Smooth muscle cell (in vitro differentiated cells): ENCODE measurements at regions not wholly inside any gene's neighbourhood (a gene's known extent, or its start where the extent isn't known, plus 50 kb on each side); places are given as distances from the start of the nearest gene placed in this dataset.

Experiments used
- DNase-seq: peaks from one replicate; lab custom pipeline; 2025; ENCODE audit not compliant: unreplicated experiment; lab: John Stamatoyannopoulos, UW
- H2AFZ ChIP-seq: fragments of 200-600 bp; sonication (generic); 2 replicates; pipeline ENCODE4 v1.6.0; 2016; ENCODE audit warnings: antibody characterized with exemption, low read depth, mild to moderate bottlenecking
- H3F3A ChIP-seq: fragments of 200-600 bp; sonication (generic); 2 replicates; pipeline ENCODE4 v1.6.0; 2017; ENCODE audit warnings: antibody characterized with exemption, low read depth
- H3K27ac ChIP-seq: fragments of 200-600 bp; sonication (generic); 2 replicates; pipeline ENCODE4 v1.5.1; 2016; ENCODE audit warnings: low read depth, mild to moderate bottlenecking
- H3K27me3 ChIP-seq: fragments of 200-600 bp; sonication (generic); 2 replicates; pipeline ENCODE4 v1.6.1; 2016; ENCODE audit warnings: low read depth, mild to moderate bottlenecking
- H3K36me3 ChIP-seq: fragments of 200-600 bp; sonication (generic); 2 replicates; pipeline ENCODE4 v1.5.1; 2016; ENCODE audit warnings: low read depth
- H3K4me1 ChIP-seq: fragments of 200-600 bp; sonication (generic); 2 replicates; pipeline ENCODE4 v1.5.1; 2016; ENCODE audit warnings: low read depth
- H3K4me2 ChIP-seq: fragments of 200-600 bp; sonication (generic); 2 replicates; pipeline ENCODE4 v1.6.0; 2016; ENCODE audit warnings: mild to moderate bottlenecking
- H3K4me3 ChIP-seq: fragments of 200-600 bp; sonication (generic); 2 replicates; pipeline ENCODE4 v1.5.1; 2016; ENCODE audit warnings: mild to moderate bottlenecking
- H3K79me2 ChIP-seq: fragments of 200-600 bp; sonication (generic); 2 replicates; pipeline ENCODE4 v1.6.0; 2016; ENCODE audit warnings: low read depth, mild to moderate bottlenecking
- H3K9ac ChIP-seq: fragments of 200-600 bp; sonication (generic); 2 replicates; pipeline ENCODE4 v1.6.0; 2016; ENCODE audit warnings: low read depth
- H3K9me3 ChIP-seq: fragments of 200-600 bp; sonication (generic); replicated peaks from 2 replicates; pipeline ENCODE4 v1.5.1; 2016; ENCODE audit warnings: low read depth
- H4K20me1 ChIP-seq: fragments of 200-600 bp; sonication (generic); 2 replicates; pipeline ENCODE4 v1.6.0; 2016; ENCODE audit warnings: low read depth
- WGBS: methylation state at CpG from one replicate; pipeline ENCODE4 v1.1.7; 2016; ENCODE audit warnings: low lambda C conversion rate; 5-methylcytosine and 5-hydroxymethylcytosine counted together
- TF ChIP-seq, protein P1 (sequence below): fragments of 200-600 bp; sonication (generic); IDR thresholded peaks from 2 replicates; pipeline ENCODE4 v1.5.1; 2017; ENCODE audit warnings: borderline replicate concordance, mild to moderate bottlenecking, antibody characterized with exemption; ENCODE audit not compliant: insufficient read depth, poor library complexity, severe bottlenecking

DNA sequence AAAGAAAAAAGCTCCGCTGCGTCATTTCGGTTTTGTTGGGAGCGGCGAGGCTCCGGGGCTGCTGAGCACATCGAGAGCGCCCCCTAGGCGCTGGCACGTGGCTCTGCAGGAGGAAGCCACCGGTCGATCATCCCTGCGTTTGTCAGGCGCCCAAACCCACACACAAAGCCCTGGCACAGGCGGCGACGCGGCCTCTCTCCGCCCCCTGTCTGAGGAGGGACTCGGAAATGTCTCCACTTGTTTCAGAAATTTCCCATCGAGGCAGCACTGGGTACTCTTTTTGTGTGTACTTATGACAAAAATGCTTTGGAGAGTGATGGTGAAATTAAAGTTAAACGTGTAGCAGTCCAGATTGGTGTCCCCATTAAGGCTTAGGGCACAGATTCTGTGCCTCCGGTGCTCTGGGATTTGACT, 407.3 kb upstream of the ONECUT1 start:
- Histone ChIP-seq H3K79me2 (no peaks in the 10 kb centered on the region), H3K9ac (no peak overlapping the region), H2AFZ (no peak overlapping the region), H3K27ac (no peak overlapping the region), H3K4me3 (peak overlapping the region; percentile 31), H3K4me1 (peaks cover 13% of the 10 kb centered on the region), H4K20me1 (no peaks in the 10 kb centered on the region), H3K9me3 (no peaks in the 10 kb centered on the region), H3K4me2 (peak overlapping the region; percentile 74), H3K36me3 (no peaks in the 10 kb centered on the region), H3F3A (no peaks in the 10 kb centered on the region), H3K27me3 (peaks cover 37% of the 10 kb centered on the region)
- TF ChIP-seq, protein P1, sequence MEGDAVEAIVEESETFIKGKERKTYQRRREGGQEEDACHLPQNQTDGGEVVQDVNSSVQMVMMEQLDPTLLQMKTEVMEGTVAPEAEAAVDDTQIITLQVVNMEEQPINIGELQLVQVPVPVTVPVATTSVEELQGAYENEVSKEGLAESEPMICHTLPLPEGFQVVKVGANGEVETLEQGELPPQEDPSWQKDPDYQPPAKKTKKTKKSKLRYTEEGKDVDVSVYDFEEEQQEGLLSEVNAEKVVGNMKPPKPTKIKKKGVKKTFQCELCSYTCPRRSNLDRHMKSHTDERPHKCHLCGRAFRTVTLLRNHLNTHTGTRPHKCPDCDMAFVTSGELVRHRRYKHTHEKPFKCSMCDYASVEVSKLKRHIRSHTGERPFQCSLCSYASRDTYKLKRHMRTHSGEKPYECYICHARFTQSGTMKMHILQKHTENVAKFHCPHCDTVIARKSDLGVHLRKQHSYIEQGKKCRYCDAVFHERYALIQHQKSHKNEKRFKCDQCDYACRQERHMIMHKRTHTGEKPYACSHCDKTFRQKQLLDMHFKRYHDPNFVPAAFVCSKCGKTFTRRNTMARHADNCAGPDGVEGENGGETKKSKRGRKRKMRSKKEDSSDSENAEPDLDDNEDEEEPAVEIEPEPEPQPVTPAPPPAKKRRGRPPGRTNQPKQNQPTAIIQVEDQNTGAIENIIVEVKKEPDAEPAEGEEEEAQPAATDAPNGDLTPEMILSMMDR = peak; percentile 89
- WGBS = 6% methylated on average over 23 of the region's 23 CpGs
- no peak for DNase-seq

DNA sequence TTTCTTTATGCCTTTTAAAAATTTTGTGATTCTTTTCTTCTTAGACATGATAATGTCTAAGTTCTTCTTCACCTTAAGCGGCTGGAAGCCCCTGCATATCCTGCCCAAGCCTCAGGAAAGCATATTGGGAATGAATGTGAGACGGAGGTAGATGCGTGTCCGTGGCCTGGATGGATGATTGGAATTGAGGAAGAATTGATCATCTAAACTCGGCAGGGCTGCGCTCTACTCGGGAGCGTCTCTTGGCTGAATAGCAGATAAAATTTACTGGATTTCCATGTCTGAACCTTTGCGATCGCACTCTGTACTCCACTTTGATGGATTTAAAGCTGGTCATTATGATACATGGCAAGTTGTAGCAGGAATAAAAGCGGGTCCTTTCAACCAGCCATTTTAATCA, 406.7 kb upstream of the ONECUT1 start:
- Histone ChIP-seq H3K27ac (no peak overlapping the region), H3K36me3 (no peaks in the 10 kb centered on the region), H2AFZ (no peak overlapping the region), H3K79me2 (no peaks in the 10 kb centered on the region), H3K9ac (no peak overlapping the region), H3K4me1 (peaks cover 13% of the 10 kb centered on the region), H3K27me3 (peaks cover 36% of the 10 kb centered on the region), H3K9me3 (no peaks in the 10 kb centered on the region), H3K4me3 (peak overlapping the region; percentile 31), H3F3A (no peaks in the 10 kb centered on the region), H4K20me1 (no peaks in the 10 kb centered on the region), H3K4me2 (peak overlapping the region; percentile 74)
- 76% methylated on average over 11 of the region's 11 CpGs for WGBS
- DNase-seq = no peak
- TF ChIP-seq, protein P1 = no peak

DNA sequence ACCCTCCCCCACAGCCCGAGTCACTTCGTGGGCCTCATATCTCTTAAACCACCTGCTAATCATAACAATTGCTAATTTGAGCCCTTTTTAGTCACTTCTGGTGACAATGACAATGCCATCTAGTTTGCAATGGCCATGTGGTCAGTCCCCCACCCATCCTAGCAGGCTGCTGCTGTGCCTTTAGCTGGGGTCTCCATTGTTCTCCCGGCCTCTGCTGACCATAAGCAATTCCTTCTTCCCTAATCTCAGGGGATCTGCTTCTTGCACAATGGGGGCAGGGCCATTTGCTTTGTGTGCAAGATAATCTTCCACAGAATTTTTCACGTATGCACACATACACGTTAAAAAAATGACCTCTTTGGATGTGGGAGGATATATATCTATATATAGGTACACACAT, 406.1 kb upstream of the ONECUT1 start:
- H3K4me1 ChIP-seq = peaks cover 13% of the 10 kb centered on the region
- TF ChIP-seq, protein P1 = no peak
- DNase-seq = no peak
- H3K27me3 ChIP-seq = peaks cover 36% of the 10 kb centered on the region
- no peaks in the 10 kb centered on the region for H3K36me3 ChIP-seq
- H2AFZ ChIP-seq = no peak overlapping the region
- no peak overlapping the region for H3K27ac ChIP-seq
- H3K79me2 ChIP-seq = no peaks in the 10 kb centered on the region
- no peak overlapping the region for H3K9ac ChIP-seq
- no peak overlapping the region for H3K4me3 ChIP-seq
- H3K4me2 ChIP-seq = no peak overlapping the region
- no peaks in the 10 kb centered on the region for H3K9me3 ChIP-seq
- H4K20me1 ChIP-seq = no peaks in the 10 kb centered on the region
- 68% methylated on average over 5 of the region's 5 CpGs for WGBS
- H3F3A ChIP-seq = no peaks in the 10 kb centered on the region

DNA sequence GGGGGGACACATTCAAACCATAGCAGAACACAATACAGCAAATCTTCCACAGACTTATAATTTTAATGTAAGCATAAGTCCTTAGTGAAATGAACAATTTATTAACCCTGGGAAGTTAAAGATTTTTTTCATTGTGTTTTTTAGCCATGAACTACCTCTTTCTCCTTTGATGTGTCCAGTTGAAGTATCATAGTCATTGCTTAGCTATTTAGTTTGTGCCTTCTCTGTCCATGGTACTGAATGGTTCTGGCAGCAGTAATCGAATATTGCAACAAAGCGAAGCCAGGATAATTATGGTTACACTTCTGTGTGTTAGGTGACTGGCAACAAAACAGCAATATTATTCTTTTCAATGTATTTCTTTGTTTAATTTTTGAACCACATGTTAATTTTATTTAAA, 403.0 kb upstream of the ONECUT1 start:
- no peaks in the 10 kb centered on the region for H4K20me1 ChIP-seq
- H3K79me2 ChIP-seq = no peaks in the 10 kb centered on the region
- no peak overlapping the region for H3K9ac ChIP-seq
- H3K36me3 ChIP-seq = no peaks in the 10 kb centered on the region
- TF ChIP-seq, protein P1 = no peak
- WGBS = 66% methylated on average over 2 of the region's 2 CpGs
- peaks cover 13% of the 10 kb centered on the region for H3K4me1 ChIP-seq
- H3K27ac ChIP-seq = no peak overlapping the region
- H3K4me3 ChIP-seq = no peak overlapping the region
- H3K4me2 ChIP-seq = no peak overlapping the region
- no peak for DNase-seq
- H3K27me3 ChIP-seq = peaks cover 26% of the 10 kb centered on the region
- H2AFZ ChIP-seq = no peak overlapping the region
- no peaks in the 10 kb centered on the region for H3K9me3 ChIP-seq
- no peaks in the 10 kb centered on the region for H3F3A ChIP-seq
